Hepatic stellate cell (primary cell): ENCODE measurements at regions not wholly inside any gene's neighbourhood (a gene's known extent, or its start where the extent isn't known, plus 50 kb on each side); places are given as distances from the start of the nearest gene placed in this dataset.
"Not testable (repeated sequence)": the region's sequence is repeated elsewhere in the genome, so short reads cannot be mapped to it uniquely, and the experiment has no call there.

Experiments used
- DNase-seq: peaks from one replicate; pipeline ENCODE4 v3.0.0; 2011; ENCODE audit warnings: low spot score

- peak; percentile 31 for DNase-seq
Observed at GRCh38 chr18:22504251-22505030, 86.7 kb upstream of the CTAGE1 start.

- DNase-seq, result peak; percentile 17
Observed at GRCh38 chr18:22505141-22505591, 87.5 kb upstream of the CTAGE1 start.

GRCh38 chr18:22507055-22507454 is 89.3 kb upstream of the CTAGE1 start:
- DNase-seq, result no peak

- no peak for DNase-seq
Observed at GRCh38 chr18:22509423-22509822, 91.7 kb upstream of the CTAGE1 start.

- no peak for DNase-seq
Observed at GRCh38 chr18:22510697-22511096, 93.0 kb upstream of the CTAGE1 start.

GRCh38 chr18:22513721-22514481 is 96.2 kb upstream of the CTAGE1 start:
- no peak for DNase-seq

GRCh38 chr18:22514655-22515054 is 96.9 kb upstream of the CTAGE1 start:
- no peak for DNase-seq

- no peak for DNase-seq
Observed at GRCh38 chr18:22515250-22515649, 97.5 kb upstream of the CTAGE1 start.

GRCh38 chr18:22517356-22517755 is 99.6 kb upstream of the CTAGE1 start:
- no peak for DNase-seq

- no peak for DNase-seq
Observed at GRCh38 chr18:22521026-22521707, 103.5 kb upstream of the CTAGE1 start.

GRCh38 chr18:22523481-22523880 is 105.8 kb upstream of the CTAGE1 start:
- DNase-seq, result no peak

- DNase-seq, result no peak
Observed at GRCh38 chr18:22524783-22525182, 107.1 kb upstream of the CTAGE1 start.

- no peak for DNase-seq
Observed at GRCh38 chr18:22525313-22525712, 107.6 kb upstream of the CTAGE1 start.

GRCh38 chr18:22525883-22526282 is 108.2 kb upstream of the CTAGE1 start:
- no peak for DNase-seq

GRCh38 chr18:22528291-22528690 is 110.6 kb upstream of the CTAGE1 start:
- DNase-seq, result no peak

- DNase-seq, result not testable (repeated sequence)
Observed at GRCh38 chr18:22534706-22535105, 117.0 kb upstream of the CTAGE1 start.

GRCh38 chr18:22536558-22536957 is 118.8 kb upstream of the CTAGE1 start:
- DNase-seq, result no peak

GRCh38 chr18:22538426-22538825 is 120.7 kb upstream of the CTAGE1 start:
- no peak for DNase-seq

GRCh38 chr18:22539051-22539765 is 121.5 kb upstream of the CTAGE1 start:
- no peak for DNase-seq

GRCh38 chr18:22541232-22541631 is 123.5 kb upstream of the CTAGE1 start:
- DNase-seq, result no peak

- DNase-seq, result peak; percentile 75
Observed at GRCh38 chr18:22542406-22542835, 124.7 kb upstream of the CTAGE1 start.

GRCh38 chr18:22543769-22544168 is 126.1 kb upstream of the CTAGE1 start:
- no peak for DNase-seq
